ENCODE measurements at regions not wholly inside any gene's neighbourhood (a gene's known extent, or its start where the extent isn't known, plus 50 kb on each side); places are given as distances from the start of the nearest gene placed in this dataset.

- CTCF ChIA-PET: no interaction called here
- Histone ChIP-seq H3K36me3 (ENCODE audit: control insufficient read depth in 2 of 2, extremely low read depth in 1 of 2, insufficient read depth in 1 of 2, low read length in 1 of 2) (no peaks in the 10 kb centered on the region), H3K4me3 (ENCODE audit: control insufficient read depth in 1 of 2, extremely low read depth in 1 of 2, low read length in 1 of 2) (no peak overlapping the region), H3K27ac (ENCODE audit: low read length) (no peak overlapping the region), H3K9me3 (no peaks in the 10 kb centered on the region), H3K4me1 (ENCODE audit: control insufficient read depth in 1 of 2, extremely low read depth in 1 of 2, insufficient read depth in 2 of 2, low read length in 2 of 2) (no peaks in the 10 kb centered on the region), H3K27me3 (replicated peaks in 1 of 2; ENCODE audit: control insufficient read depth in 2 of 2, extremely low read depth in 1 of 2, insufficient read depth in 2 of 2, low read length in 1 of 2) (peaks cover 0 to 2% of the 10 kb centered on the region in 2 experiments)
- DNase-seq (no peak), ATAC-seq (replicated peaks in 1 of 4) (no peak)
- Mint-ChIP-seq H3K27me3 (no peaks in the 10 kb centered on the region), H3K4me3 (no peak overlapping the region), H3K9me3 (peaks cover 0 to 7% (median 2%) of the 10 kb centered on the region in 3 donors), H3K4me1 (no peaks in the 10 kb centered on the region), H3K27ac (no peak overlapping the region), H3K36me3 (no peaks in the 10 kb centered on the region)
- POLR2A ChIA-PET: no interaction called here
- 97% methylated on average over 14 of the region's 19 CpGs for WGBS (ENCODE audit: insufficient coverage)
These were observed 611.4 kb upstream of the CDH5 start for GRCh38 chr16:65754820-65755691.

DNA sequence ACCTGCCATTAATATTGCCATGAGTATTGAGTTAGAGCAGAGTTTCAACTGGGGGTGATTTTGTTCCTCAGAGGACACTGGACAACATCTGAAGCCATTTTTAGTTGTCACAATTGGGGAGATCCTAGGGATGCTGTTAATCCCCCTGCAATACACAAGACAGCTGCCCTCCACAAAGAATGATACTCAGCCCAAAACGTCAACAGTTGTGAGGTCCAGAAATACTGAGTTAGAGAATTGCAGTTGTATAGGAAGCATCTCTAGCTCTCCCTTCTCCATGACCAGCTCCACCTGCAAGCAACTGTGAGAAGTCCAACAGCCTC lies 614.0 kb upstream of the CDH5 start:
- Histone ChIP-seq H3K27me3 (replicated peaks in 1 of 2; ENCODE audit: control insufficient read depth in 2 of 2, extremely low read depth in 1 of 2, insufficient read depth in 2 of 2, low read length in 1 of 2) (peaks cover 0 to 6% of the 10 kb centered on the region in 2 experiments), H3K4me3 (ENCODE audit: control insufficient read depth in 1 of 2, extremely low read depth in 1 of 2, low read length in 1 of 2) (no peak overlapping the region), H3K9me3 (no peaks in the 10 kb centered on the region), H3K36me3 (ENCODE audit: control insufficient read depth in 2 of 2, extremely low read depth in 1 of 2, insufficient read depth in 1 of 2, low read length in 1 of 2) (no peaks in the 10 kb centered on the region), H3K4me1 (ENCODE audit: control insufficient read depth in 1 of 2, extremely low read depth in 1 of 2, insufficient read depth in 2 of 2, low read length in 2 of 2) (no peaks in the 10 kb centered on the region), H3K27ac (ENCODE audit: low read length) (no peak overlapping the region)
- DNase-seq: no peak
- Mint-ChIP-seq H3K27me3 (no peaks in the 10 kb centered on the region), H3K36me3 (no peaks in the 10 kb centered on the region), H3K4me3 (no peak overlapping the region), H3K9me3 (peaks cover 0 to 7% (median 2%) of the 10 kb centered on the region in 3 donors), H3K27ac (no peak overlapping the region), H3K4me1 (no peaks in the 10 kb centered on the region)
- WGBS (ENCODE audit: insufficient coverage): no CpG with 5 or more reads among the region's 1 CpG
- ChIA-PET POLR2A (no interaction called here), CTCF (no interaction called here)
- no peak for ATAC-seq (replicated peaks in 1 of 4)

DNA sequence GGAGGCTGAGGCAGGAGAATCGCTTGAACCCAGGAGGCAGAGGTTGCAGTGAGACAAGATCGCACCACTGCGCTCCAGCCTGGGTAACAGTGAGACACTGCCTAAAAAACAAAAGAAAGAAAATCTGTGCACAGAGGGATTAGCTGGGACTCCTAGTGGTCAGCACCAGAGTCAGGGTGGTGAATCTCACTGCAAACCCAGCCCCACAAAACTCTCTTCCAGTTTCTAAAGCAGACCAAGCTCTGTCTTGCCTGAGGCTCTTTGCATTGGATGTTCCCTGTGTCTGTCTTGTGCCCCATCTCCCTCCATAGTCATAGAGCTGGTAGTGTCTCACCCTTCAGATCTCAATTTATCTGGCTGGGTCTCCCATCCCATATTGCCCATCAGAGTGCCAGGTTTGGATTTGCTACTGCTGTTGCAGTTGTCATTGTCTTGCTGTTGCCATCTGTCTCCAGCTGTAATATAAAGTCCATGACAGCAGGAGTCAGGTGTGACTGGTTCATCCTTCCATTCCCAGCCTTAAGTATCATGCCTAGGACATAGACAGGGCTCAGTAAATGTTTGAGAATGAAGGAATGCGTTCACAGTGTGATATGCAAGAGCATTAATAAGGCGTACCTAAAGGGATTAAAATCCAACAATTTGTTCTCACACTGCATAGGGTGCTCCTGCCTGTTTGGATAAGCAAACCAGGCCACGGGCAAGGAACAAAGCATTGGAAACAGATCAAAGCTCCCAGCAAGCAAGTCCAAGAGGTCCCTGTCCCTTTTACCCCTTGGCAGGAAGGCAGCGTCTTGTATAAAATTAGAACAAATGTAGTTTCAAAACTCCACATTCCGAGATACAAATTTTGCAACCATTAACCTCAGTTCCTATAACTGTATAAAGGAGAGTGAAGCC lies 614.6 kb upstream of the CDH5 start:
- no peak for ATAC-seq (replicated peaks in 1 of 4)
- H3K4me1 Mint-ChIP-seq: no peaks in the 10 kb centered on the region
- H3K27ac Mint-ChIP-seq: no peak overlapping the region
- Histone ChIP-seq H3K9me3 (no peaks in the 10 kb centered on the region), H3K4me1 (ENCODE audit: control insufficient read depth in 1 of 2, extremely low read depth in 1 of 2, insufficient read depth in 2 of 2, low read length in 2 of 2) (no peaks in the 10 kb centered on the region), H3K36me3 (ENCODE audit: control insufficient read depth in 2 of 2, extremely low read depth in 1 of 2, insufficient read depth in 1 of 2, low read length in 1 of 2) (no peaks in the 10 kb centered on the region), H3K4me3 (ENCODE audit: control insufficient read depth in 1 of 2, extremely low read depth in 1 of 2, low read length in 1 of 2) (no peak overlapping the region), H3K27me3 (replicated peaks in 1 of 2; ENCODE audit: control insufficient read depth in 2 of 2, extremely low read depth in 1 of 2, insufficient read depth in 2 of 2, low read length in 1 of 2) (peaks cover 0 to 6% of the 10 kb centered on the region in 2 experiments), H3K27ac (ENCODE audit: low read length) (no peak overlapping the region)
- CTCF ChIA-PET: no interaction called here
- H3K4me3 Mint-ChIP-seq: no peak overlapping the region
- POLR2A ChIA-PET: no interaction called here
- H3K9me3 Mint-ChIP-seq: peaks cover 0 to 10% (median 2%) of the 10 kb centered on the region in 3 donors
- WGBS (ENCODE audit: insufficient coverage): 96% methylated on average over 3 of the region's 8 CpGs
- no peaks in the 10 kb centered on the region for H3K27me3 Mint-ChIP-seq
- H3K36me3 Mint-ChIP-seq: no peaks in the 10 kb centered on the region
- DNase-seq: no peak

DNA sequence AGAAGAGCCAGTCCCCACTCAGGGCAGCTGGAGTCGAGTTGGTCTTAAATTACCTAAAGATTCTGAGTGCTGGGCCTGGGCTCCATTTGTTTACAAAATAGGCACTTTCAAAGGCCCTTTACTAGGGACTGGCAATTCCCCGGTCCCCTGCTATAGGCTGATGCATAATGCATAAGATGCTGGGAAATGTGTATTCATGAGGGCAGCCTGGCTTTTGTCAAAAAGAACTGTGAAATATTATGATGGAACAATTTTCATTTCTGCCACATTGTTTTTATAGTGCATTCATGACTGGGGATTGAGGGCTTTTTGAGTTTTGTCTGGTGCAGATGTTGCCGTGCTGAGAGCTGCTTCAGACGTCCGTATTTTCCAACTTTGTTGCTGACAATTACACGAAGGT lies 617.0 kb upstream of the CDH5 start:
- WGBS (ENCODE audit: insufficient coverage): 51% methylated on average over 6 of the region's 6 CpGs
- H3K27me3 ChIP-seq (replicated peaks in 1 of 2; ENCODE audit: control insufficient read depth in 2 of 2, extremely low read depth in 1 of 2, insufficient read depth in 2 of 2, low read length in 1 of 2): peaks cover 0 to 6% of the 10 kb centered on the region in 2 experiments
- H3K4me3 ChIP-seq (ENCODE audit: control insufficient read depth in 1 of 2, extremely low read depth in 1 of 2, low read length in 1 of 2): no peak overlapping the region
- no peak for DNase-seq
- no peak overlapping the region for H3K27ac ChIP-seq (ENCODE audit: low read length)
- Mint-ChIP-seq H3K4me3 (no peak overlapping the region), H3K36me3 (no peaks in the 10 kb centered on the region), H3K27ac (no peak overlapping the region), H3K9me3 (peaks cover 0 to 13% (median 2%) of the 10 kb centered on the region in 3 donors), H3K27me3 (no peaks in the 10 kb centered on the region), H3K4me1 (no peaks in the 10 kb centered on the region)
- ChIA-PET CTCF (no interaction called here), POLR2A (no interaction called here)
- no peaks in the 10 kb centered on the region for H3K4me1 ChIP-seq (ENCODE audit: control insufficient read depth in 1 of 2, extremely low read depth in 1 of 2, insufficient read depth in 2 of 2, low read length in 2 of 2)
- H3K9me3 ChIP-seq: no peaks in the 10 kb centered on the region
- ATAC-seq (replicated peaks in 1 of 4): no peak
- H3K36me3 ChIP-seq (ENCODE audit: control insufficient read depth in 2 of 2, extremely low read depth in 1 of 2, insufficient read depth in 1 of 2, low read length in 1 of 2): no peaks in the 10 kb centered on the region

- Histone ChIP-seq H3K36me3 (ENCODE audit: control insufficient read depth in 2 of 2, extremely low read depth in 1 of 2, insufficient read depth in 1 of 2, low read length in 1 of 2) (no peaks in the 10 kb centered on the region), H3K4me3 (ENCODE audit: control insufficient read depth in 1 of 2, extremely low read depth in 1 of 2, low read length in 1 of 2) (no peak overlapping the region), H3K9me3 (no peaks in the 10 kb centered on the region), H3K4me1 (ENCODE audit: control insufficient read depth in 1 of 2, extremely low read depth in 1 of 2, insufficient read depth in 2 of 2, low read length in 2 of 2) (no peaks in the 10 kb centered on the region), H3K27me3 (replicated peaks in 1 of 2; ENCODE audit: control insufficient read depth in 2 of 2, extremely low read depth in 1 of 2, insufficient read depth in 2 of 2, low read length in 1 of 2) (peaks cover 0 to 6% of the 10 kb centered on the region in 2 experiments), H3K27ac (ENCODE audit: low read length) (no peak overlapping the region)
- no peaks in the 10 kb centered on the region for H3K4me1 Mint-ChIP-seq
- H3K36me3 Mint-ChIP-seq: no peaks in the 10 kb centered on the region
- ATAC-seq (replicated peaks in 1 of 4): no peak
- WGBS (ENCODE audit: insufficient coverage): no CpG with 5 or more reads among the region's 4 CpGs
- H3K27me3 Mint-ChIP-seq: no peaks in the 10 kb centered on the region
- no peak overlapping the region for H3K27ac Mint-ChIP-seq
- H3K4me3 Mint-ChIP-seq: no peak overlapping the region
- DNase-seq: no peak
- POLR2A ChIA-PET: no interaction called here
- CTCF ChIA-PET: no interaction called here
- peaks cover 2 to 17% (median 4%) of the 10 kb centered on the region in 3 donors for H3K9me3 Mint-ChIP-seq
These were observed 619.5 kb upstream of the CDH5 start for GRCh38 chr16:65746941-65747340.

DNA sequence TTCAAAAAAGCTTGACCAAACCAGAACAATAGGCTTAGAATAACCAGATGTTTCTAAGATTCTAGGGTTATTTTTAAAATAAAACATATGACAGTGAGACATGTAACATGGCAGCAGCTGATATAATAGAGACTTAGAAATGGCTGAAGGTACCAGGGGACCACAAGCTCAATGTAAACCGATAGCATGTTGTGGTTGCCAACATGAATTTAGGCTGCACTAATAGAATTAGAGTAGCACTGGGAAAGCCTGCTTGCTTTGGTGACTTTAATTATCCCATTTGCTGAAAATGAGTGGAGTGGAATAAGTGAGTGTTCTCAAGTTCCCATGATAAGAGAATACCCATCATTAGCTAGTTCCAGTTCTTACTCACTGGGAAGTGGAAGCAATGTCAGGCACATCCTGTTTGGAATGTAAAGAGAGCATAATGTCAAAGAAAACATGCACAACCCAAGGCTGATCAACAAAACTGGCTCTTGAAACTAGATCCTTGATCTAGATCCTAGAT lies 621.2 kb upstream of the CDH5 start:
- Mint-ChIP-seq H3K27me3 (no peaks in the 10 kb centered on the region), H3K27ac (no peak overlapping the region), H3K4me1 (no peaks in the 10 kb centered on the region), H3K4me3 (no peak overlapping the region), H3K9me3 (peaks cover 2 to 15% (median 4%) of the 10 kb centered on the region in 3 donors), H3K36me3 (no peaks in the 10 kb centered on the region)
- DNase-seq (no peak), ATAC-seq (replicated peaks in 1 of 4) (no peak)
- CTCF ChIA-PET: no interaction called here
- no peak overlapping the region for H3K27ac ChIP-seq (ENCODE audit: low read length)
- H3K4me1 ChIP-seq (ENCODE audit: control insufficient read depth in 1 of 2, extremely low read depth in 1 of 2, insufficient read depth in 2 of 2, low read length in 2 of 2): no peaks in the 10 kb centered on the region
- H3K4me3 ChIP-seq (ENCODE audit: control insufficient read depth in 1 of 2, extremely low read depth in 1 of 2, low read length in 1 of 2): no peak overlapping the region
- no peaks in the 10 kb centered on the region for H3K36me3 ChIP-seq (ENCODE audit: control insufficient read depth in 2 of 2, extremely low read depth in 1 of 2, insufficient read depth in 1 of 2, low read length in 1 of 2)
- 80% methylated on average over 1 of the region's 1 CpG for WGBS (ENCODE audit: insufficient coverage)
- peaks cover 0 to 3% of the 10 kb centered on the region in 2 experiments for H3K27me3 ChIP-seq (replicated peaks in 1 of 2; ENCODE audit: control insufficient read depth in 2 of 2, extremely low read depth in 1 of 2, insufficient read depth in 2 of 2, low read length in 1 of 2)
- no peaks in the 10 kb centered on the region for H3K9me3 ChIP-seq
- POLR2A ChIA-PET: no interaction called here

All from T-cell (primary cell).